Erythroblast (primary cell): ENCODE measurements at regions not wholly inside any gene's neighbourhood (a gene's known extent, or its start where the extent isn't known, plus 50 kb on each side); places are given as distances from the start of the nearest gene placed in this dataset.

Experiments used
- GATA1 ChIP-seq: IDR thresholded peaks from 2 replicates; pipeline ENCODE4 v1.6.1; 2011; ENCODE audit warnings: low read depth, mild to moderate bottlenecking, control low read depth, low read length, moderate library complexity
- POLR2A ChIP-seq: IDR thresholded peaks from 2 replicates; pipeline ENCODE4 v1.6.1; 2011; ENCODE audit warnings: mild to moderate bottlenecking, low read length

GRCh38 chr3:10744098-10744465 lies 71.9 kb upstream of the SLC6A11 start:
- TF ChIP-seq POLR2A: no peak
- no peak for TF ChIP-seq GATA1
